Loucy (cell line): ENCODE measurements at regions not wholly inside any gene's neighbourhood (a gene's known extent, or its start where the extent isn't known, plus 50 kb on each side); places are given as distances from the start of the nearest gene placed in this dataset.

Source experiments
- H2AFZ ChIP-seq: fragments of 200-600 bp; sonication (generic); 2 replicates; pipeline ENCODE4 v1.6.0; 2016; ENCODE audit warnings: antibody characterized with exemption, mild to moderate bottlenecking, low read length, moderate library complexity
- H3F3A ChIP-seq: fragments of 200-600 bp; 2 replicates; pipeline ENCODE4 v1.6.0; 2016; ENCODE audit warnings: antibody characterized with exemption, low read depth, mild to moderate bottlenecking
- H3K27me3 ChIP-seq: fragments of 200-600 bp; sonication (generic); 2 replicates; pipeline ENCODE4 v1.6.1; 2014; ENCODE audit warnings: low read length, mild to moderate bottlenecking; ENCODE audit not compliant: insufficient read depth, poor library complexity, severe bottlenecking
- H3K36me3 ChIP-seq: fragments of 200-600 bp; sonication (generic); 2 replicates; pipeline ENCODE4 v1.6.1; 2016; ENCODE audit warnings: low read length; ENCODE audit not compliant: insufficient read depth
- H3K4me1 ChIP-seq: fragments of 200-600 bp; sonication (generic); 2 replicates; pipeline ENCODE4 v1.5.1; 2014; ENCODE audit warnings: low read length, mild to moderate bottlenecking; ENCODE audit not compliant: insufficient read depth, poor library complexity, severe bottlenecking
- H3K4me2 ChIP-seq: fragments of 200-600 bp; sonication (generic); 2 replicates; pipeline ENCODE4 v1.6.0; 2014; ENCODE audit warnings: antibody characterized with exemption, low read length, low read depth, mild to moderate bottlenecking; ENCODE audit not compliant: poor library complexity, severe bottlenecking
- H3K4me3 ChIP-seq: fragments of 200-600 bp; sonication (generic); 2 replicates; pipeline ENCODE4 v1.5.1; 2014; ENCODE audit warnings: low read length, mild to moderate bottlenecking, mixed read lengths; ENCODE audit not compliant: poor library complexity, severe bottlenecking
- H3K79me2 ChIP-seq: fragments of 200-600 bp; sonication (generic); 2 replicates; pipeline ENCODE4 v1.6.1; 2014; ENCODE audit warnings: low read length; ENCODE audit not compliant: insufficient read depth
- H3K9ac ChIP-seq: fragments of 200-600 bp; sonication (generic); 2 replicates; pipeline ENCODE4 v1.6.0; 2014; ENCODE audit warnings: mild to moderate bottlenecking, low read depth, low read length, moderate library complexity; ENCODE audit not compliant: poor library complexity, severe bottlenecking
- H3K9me2 ChIP-seq: fragments of 200-600 bp; sonication (generic); replicated peaks from 2 replicates; pipeline ENCODE4 v1.6.1; 2016; ENCODE audit warnings: low read depth, low read length, mixed read lengths
- H3K9me3 ChIP-seq: fragments of 200-600 bp; sonication (generic); 2 replicates; pipeline ENCODE4 v1.6.1; 2014; ENCODE audit warnings: mild to moderate bottlenecking, antibody characterized with exemption, low read length, low read depth; ENCODE audit not compliant: insufficient read depth
- H4K20me1 ChIP-seq: fragments of 200-600 bp; sonication (generic); 2 replicates; pipeline ENCODE4 v1.6.0; 2014; ENCODE audit warnings: antibody characterized with exemption, low read length, mild to moderate bottlenecking; ENCODE audit not compliant: insufficient read depth, poor library complexity, severe bottlenecking
- CTCF ChIP-seq: fragments of 200-600 bp; sonication (generic); conservative IDR thresholded peaks from 2 replicates; pipeline ENCODE4 v1.5.1; 2014; ENCODE audit warnings: mild to moderate bottlenecking, antibody characterized with exemption, low read length
- EZH2phosphoT487 ChIP-seq: fragments of 200-600 bp; IDR thresholded peaks from 2 replicates; pipeline ENCODE4 v1.6.1; 2018; ENCODE audit warnings: antibody characterized with exemption, mild to moderate bottlenecking, moderate library complexity, borderline replicate concordance

- H3K79me2 ChIP-seq: no peaks in the 10 kb centered on the region
- no peaks in the 10 kb centered on the region for H3K27me3 ChIP-seq
- no peak overlapping the region for H3K4me2 ChIP-seq
- no peaks in the 10 kb centered on the region for H3K36me3 ChIP-seq
- H4K20me1 ChIP-seq: no peaks in the 10 kb centered on the region
- no peaks in the 10 kb centered on the region for H3K4me1 ChIP-seq
- H3K9me3 ChIP-seq: no peaks in the 10 kb centered on the region
- H3K9ac ChIP-seq: no peak overlapping the region
- no peak overlapping the region for H2AFZ ChIP-seq
- no peak for TF ChIP-seq EZH2phosphoT487
- TF ChIP-seq CTCF: no peak
- H3K9me2 ChIP-seq: no peaks in the 10 kb centered on the region
- no peak overlapping the region for H3K4me3 ChIP-seq
- H3F3A ChIP-seq: no peaks in the 10 kb centered on the region
Observed at GRCh38 chr6:151170622-151171246, 69.0 kb upstream of the AKAP12 start.

- no peaks in the 10 kb centered on the region for H3K4me1 ChIP-seq
- H3K4me2 ChIP-seq: no peak overlapping the region
- no peaks in the 10 kb centered on the region for H3F3A ChIP-seq
- no peaks in the 10 kb centered on the region for H3K9me3 ChIP-seq
- H3K4me3 ChIP-seq: no peak overlapping the region
- no peaks in the 10 kb centered on the region for H3K9me2 ChIP-seq
- H3K27me3 ChIP-seq: no peaks in the 10 kb centered on the region
- H2AFZ ChIP-seq: no peak overlapping the region
- H3K36me3 ChIP-seq: no peaks in the 10 kb centered on the region
- TF ChIP-seq EZH2phosphoT487: no peak
- no peak for TF ChIP-seq CTCF
- H3K79me2 ChIP-seq: no peaks in the 10 kb centered on the region
- H3K9ac ChIP-seq: no peak overlapping the region
- no peaks in the 10 kb centered on the region for H4K20me1 ChIP-seq
Observed at GRCh38 chr6:151172751-151173150, 67.0 kb upstream of the AKAP12 start.

GRCh38 chr6:151175662-151176445 lies 63.9 kb upstream of the AKAP12 start:
- Histone ChIP-seq H3K9me3 (no peaks in the 10 kb centered on the region), H3F3A (no peaks in the 10 kb centered on the region), H3K27me3 (no peaks in the 10 kb centered on the region), H3K36me3 (no peaks in the 10 kb centered on the region), H3K4me1 (no peaks in the 10 kb centered on the region), H3K79me2 (no peaks in the 10 kb centered on the region), H3K4me2 (no peak overlapping the region), H4K20me1 (no peaks in the 10 kb centered on the region), H3K9me2 (no peaks in the 10 kb centered on the region), H2AFZ (no peak overlapping the region), H3K4me3 (no peak overlapping the region), H3K9ac (no peak overlapping the region)
- TF ChIP-seq EZH2phosphoT487: no peak
- TF ChIP-seq CTCF: no peak
